Neural progenitor cell (in vitro differentiated cells): ENCODE measurements at regions not wholly inside any gene's neighbourhood (a gene's known extent, or its start where the extent isn't known, plus 50 kb on each side); places are given as distances from the start of the nearest gene placed in this dataset.

Experiments used
- DNase-seq: peaks from one replicate; pipeline ENCODE4 v3.0.0-alpha.2; 2016; ENCODE audit warnings: low spot score
- H2AFZ ChIP-seq: fragments of 200-600 bp; sonication (generic); replicated peaks from 2 replicates; pipeline ENCODE4 v1.6.1; 2016; ENCODE audit warnings: antibody characterized with exemption
- H3F3A ChIP-seq: fragments of 200-600 bp; sonication (generic); 2 replicates; pipeline ENCODE4 v1.6.1; 2016; ENCODE audit warnings: antibody characterized with exemption, low read depth
- H3K27ac ChIP-seq: fragments of 200-600 bp; sonication (generic); 2 replicates; pipeline ENCODE4 v1.5.1; 2016; ENCODE audit warnings: mild to moderate bottlenecking
- H3K27me3 ChIP-seq: fragments of 200-600 bp; sonication (generic); 2 replicates; pipeline ENCODE4 v1.6.1; 2016; ENCODE audit warnings: mild to moderate bottlenecking, moderate library complexity
- H3K36me3 ChIP-seq: fragments of 200-600 bp; sonication (generic); 2 replicates; pipeline ENCODE4 v1.5.1; 2016
- H3K4me1 ChIP-seq: fragments of 200-600 bp; sonication (generic); 2 replicates; pipeline ENCODE4 v1.6.1; 2016; ENCODE audit warnings: mixed run types
- H3K4me2 ChIP-seq: fragments of 200-600 bp; sonication (generic); 2 replicates; pipeline ENCODE4 v1.6.1; 2016
- H3K4me3 ChIP-seq: fragments of 200-600 bp; sonication (generic); 2 replicates; pipeline ENCODE4 v1.5.1; 2016
- H3K79me2 ChIP-seq: fragments of 200-600 bp; sonication (generic); 2 replicates; pipeline ENCODE4 v1.6.1; 2016; ENCODE audit warnings: low read depth
- H3K9ac ChIP-seq: fragments of 200-600 bp; sonication (generic); 2 replicates; pipeline ENCODE4 v1.6.1; 2016
- H3K9me3 ChIP-seq: fragments of 200-600 bp; sonication (generic); 2 replicates; pipeline ENCODE4 v1.5.1; 2016; ENCODE audit warnings: low read depth
- H4K20me1 ChIP-seq: fragments of 200-600 bp; sonication (generic); 2 replicates; pipeline ENCODE4 v1.6.1; 2016; ENCODE audit warnings: low read depth
- H3K27ac Mint-ChIP-seq: 3 replicates; pipeline ENCODE4 v1.8.0; 2021; ENCODE audit warnings: mixed read lengths
- H3K27me3 Mint-ChIP-seq: 2 replicates; pipeline ENCODE4 v1.8.0; 2022; ENCODE audit warnings: low read depth, mild to moderate bottlenecking, inconsistent platforms, moderate library complexity, mixed read lengths; ENCODE audit not compliant: insufficient read depth
- H3K36me3 Mint-ChIP-seq: 3 replicates; pipeline ENCODE4 v1.8.0; 2021; ENCODE audit warnings: mixed read lengths
- H3K4me1 Mint-ChIP-seq: 3 replicates; pipeline ENCODE4 v1.8.0; 2021; ENCODE audit warnings: mixed read lengths
- H3K4me3 Mint-ChIP-seq: 3 replicates; pipeline ENCODE4 v1.8.0; 2021; ENCODE audit warnings: mild to moderate bottlenecking, moderate library complexity, mixed read lengths
- H3K9me3 Mint-ChIP-seq: 3 replicates; pipeline ENCODE4 v1.8.0; 2020; ENCODE audit warnings: mixed read lengths
- EZH2 ChIP-seq: fragments of 200-600 bp; sonication (generic); IDR thresholded peaks from 2 replicates; pipeline ENCODE4 v1.6.1; 2017; ENCODE audit warnings: antibody characterized with exemption, mild to moderate bottlenecking, moderate library complexity
- EZH2phosphoT487 ChIP-seq: fragments of 200-600 bp; sonication (generic); IDR thresholded peaks from 2 replicates; pipeline ENCODE4 v1.6.1; 2017; ENCODE audit warnings: antibody characterized with exemption
- TF ChIP-seq, protein P1 (sequence below): fragments of 200-600 bp; sonication (generic); IDR thresholded peaks from 2 replicates; pipeline ENCODE4 v1.5.1; 2017; ENCODE audit warnings: antibody characterized with exemption, mild to moderate bottlenecking

DNA sequence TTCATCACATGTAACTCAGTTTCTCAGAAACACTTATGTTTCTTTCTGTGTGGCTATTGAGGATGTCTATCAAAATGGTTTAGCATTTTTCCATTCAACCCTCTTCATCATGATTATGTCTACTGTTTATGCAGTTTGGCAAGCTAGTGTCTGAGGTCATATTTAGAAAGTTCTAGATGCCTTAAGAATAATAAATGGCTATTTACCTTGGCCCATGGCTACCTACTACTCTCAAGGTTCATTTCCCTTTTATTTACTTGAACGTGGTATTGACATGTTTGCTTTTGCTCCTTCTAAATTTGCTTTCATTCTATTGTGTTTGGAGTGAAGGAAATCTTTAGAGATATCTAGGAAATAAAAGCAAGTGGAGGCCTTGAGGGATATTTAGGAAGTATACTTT is 193.7 kb upstream of the OLFM3 start:
- Mint-ChIP-seq H3K36me3 (no peaks in the 10 kb centered on the region), H3K4me1 (peaks cover 2% of the 10 kb centered on the region), H3K4me3 (no peak overlapping the region), H3K27ac (no peak overlapping the region), H3K9me3 (no peaks in the 10 kb centered on the region), H3K27me3 (no peaks in the 10 kb centered on the region)
- Histone ChIP-seq H3K9me3 (no peaks in the 10 kb centered on the region), H3K4me1 (no peaks in the 10 kb centered on the region), H3K9ac (no peak overlapping the region), H3F3A (no peaks in the 10 kb centered on the region), H3K4me3 (no peak overlapping the region), H2AFZ (no peak overlapping the region), H3K4me2 (no peak overlapping the region), H3K79me2 (no peaks in the 10 kb centered on the region), H4K20me1 (no peaks in the 10 kb centered on the region), H3K27ac (no peak overlapping the region), H3K27me3 (no peaks in the 10 kb centered on the region), H3K36me3 (no peaks in the 10 kb centered on the region)
- no peak for TF ChIP-seq EZH2
- TF ChIP-seq EZH2phosphoT487: no peak
- TF ChIP-seq, protein P1, sequence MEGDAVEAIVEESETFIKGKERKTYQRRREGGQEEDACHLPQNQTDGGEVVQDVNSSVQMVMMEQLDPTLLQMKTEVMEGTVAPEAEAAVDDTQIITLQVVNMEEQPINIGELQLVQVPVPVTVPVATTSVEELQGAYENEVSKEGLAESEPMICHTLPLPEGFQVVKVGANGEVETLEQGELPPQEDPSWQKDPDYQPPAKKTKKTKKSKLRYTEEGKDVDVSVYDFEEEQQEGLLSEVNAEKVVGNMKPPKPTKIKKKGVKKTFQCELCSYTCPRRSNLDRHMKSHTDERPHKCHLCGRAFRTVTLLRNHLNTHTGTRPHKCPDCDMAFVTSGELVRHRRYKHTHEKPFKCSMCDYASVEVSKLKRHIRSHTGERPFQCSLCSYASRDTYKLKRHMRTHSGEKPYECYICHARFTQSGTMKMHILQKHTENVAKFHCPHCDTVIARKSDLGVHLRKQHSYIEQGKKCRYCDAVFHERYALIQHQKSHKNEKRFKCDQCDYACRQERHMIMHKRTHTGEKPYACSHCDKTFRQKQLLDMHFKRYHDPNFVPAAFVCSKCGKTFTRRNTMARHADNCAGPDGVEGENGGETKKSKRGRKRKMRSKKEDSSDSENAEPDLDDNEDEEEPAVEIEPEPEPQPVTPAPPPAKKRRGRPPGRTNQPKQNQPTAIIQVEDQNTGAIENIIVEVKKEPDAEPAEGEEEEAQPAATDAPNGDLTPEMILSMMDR: no peak
- no peak for DNase-seq

DNA sequence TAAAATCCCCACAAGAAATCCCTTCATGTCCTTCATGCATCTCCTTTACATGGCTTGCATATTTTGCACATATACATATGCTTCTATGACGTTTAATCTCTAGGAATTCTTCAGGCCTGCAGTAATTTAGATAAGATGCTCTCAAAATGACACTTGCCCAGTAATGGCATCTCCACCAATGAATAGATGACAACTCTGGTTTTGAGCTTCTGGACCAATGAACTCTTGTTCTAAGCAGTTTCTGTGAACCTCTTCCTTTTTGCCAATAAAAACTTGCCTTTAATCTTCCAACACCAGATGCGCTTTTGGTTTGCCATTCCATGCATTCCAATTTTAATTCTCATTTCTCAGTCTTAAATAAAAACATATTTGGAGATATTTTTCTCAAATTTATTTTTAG is 189.8 kb upstream of the OLFM3 start:
- no peaks in the 10 kb centered on the region for H4K20me1 ChIP-seq
- no peak overlapping the region for H2AFZ ChIP-seq
- H3K27ac Mint-ChIP-seq: no peak overlapping the region
- no peak overlapping the region for H3K27ac ChIP-seq
- no peaks in the 10 kb centered on the region for H3K9me3 Mint-ChIP-seq
- H3K4me1 Mint-ChIP-seq: no peaks in the 10 kb centered on the region
- H3K27me3 Mint-ChIP-seq: no peaks in the 10 kb centered on the region
- no peaks in the 10 kb centered on the region for H3K4me1 ChIP-seq
- H3K27me3 ChIP-seq: no peaks in the 10 kb centered on the region
- no peaks in the 10 kb centered on the region for H3K79me2 ChIP-seq
- no peak overlapping the region for H3K4me2 ChIP-seq
- H3K36me3 ChIP-seq: no peaks in the 10 kb centered on the region
- no peaks in the 10 kb centered on the region for H3K36me3 Mint-ChIP-seq
- no peak overlapping the region for H3K9ac ChIP-seq
- no peaks in the 10 kb centered on the region for H3F3A ChIP-seq
- no peak overlapping the region for H3K4me3 Mint-ChIP-seq
- TF ChIP-seq, protein P1: no peak
- no peak for TF ChIP-seq EZH2
- TF ChIP-seq EZH2phosphoT487: no peak
- H3K9me3 ChIP-seq: no peaks in the 10 kb centered on the region
- no peak for DNase-seq
- no peak overlapping the region for H3K4me3 ChIP-seq

DNA sequence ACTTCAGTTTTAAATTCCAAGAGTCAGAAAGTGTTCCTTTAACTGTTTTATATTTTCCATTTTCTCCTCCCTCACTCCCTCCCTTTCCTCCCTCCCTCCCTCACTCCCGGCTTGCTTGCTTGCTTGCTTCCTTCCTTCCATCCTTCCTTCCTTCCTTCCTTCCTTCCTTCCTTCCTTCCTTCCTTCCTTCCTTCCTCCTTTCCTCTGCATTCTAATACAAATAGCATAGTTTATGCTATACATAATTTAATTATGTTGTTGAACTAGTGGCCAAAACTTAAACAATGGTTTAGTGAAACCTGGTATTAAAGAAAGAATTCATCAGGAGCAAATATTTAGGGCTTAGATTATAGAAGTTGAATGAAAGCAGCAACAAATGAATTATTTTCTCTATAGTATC is 188.5 kb upstream of the OLFM3 start:
- H3K9me3 Mint-ChIP-seq: no peaks in the 10 kb centered on the region
- no peak overlapping the region for H3K4me3 Mint-ChIP-seq
- Histone ChIP-seq H3K4me1 (no peaks in the 10 kb centered on the region), H3K27me3 (no peaks in the 10 kb centered on the region), H3F3A (no peaks in the 10 kb centered on the region), H3K4me3 (no peak overlapping the region), H3K9me3 (no peaks in the 10 kb centered on the region), H3K27ac (no peak overlapping the region), H2AFZ (no peak overlapping the region), H3K9ac (no peak overlapping the region), H3K36me3 (no peaks in the 10 kb centered on the region), H4K20me1 (no peaks in the 10 kb centered on the region), H3K79me2 (no peaks in the 10 kb centered on the region), H3K4me2 (no peak overlapping the region)
- no peaks in the 10 kb centered on the region for H3K36me3 Mint-ChIP-seq
- TF ChIP-seq EZH2phosphoT487 (no peak), EZH2 (no peak)
- TF ChIP-seq, protein P1: no peak
- no peaks in the 10 kb centered on the region for H3K27me3 Mint-ChIP-seq
- H3K4me1 Mint-ChIP-seq: no peaks in the 10 kb centered on the region
- DNase-seq: no peak
- no peak overlapping the region for H3K27ac Mint-ChIP-seq

DNA sequence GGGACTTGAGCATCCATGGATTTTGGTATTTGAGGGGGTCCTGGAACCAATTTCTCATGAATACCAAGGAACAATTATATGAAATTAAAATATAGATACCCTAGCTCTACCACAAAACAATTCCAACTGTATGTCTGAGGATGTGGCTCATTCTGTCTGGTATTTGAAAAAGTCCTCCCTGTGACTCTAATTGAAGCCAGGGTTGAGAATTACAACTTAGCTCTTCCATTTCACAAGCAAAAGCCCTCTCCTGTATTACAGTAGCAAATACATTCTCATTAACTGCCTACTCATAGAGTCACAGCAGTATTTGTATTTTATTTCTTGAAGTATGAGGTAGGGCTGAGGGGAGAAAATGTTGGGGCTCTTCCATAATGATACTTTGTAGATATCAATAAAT is 187.8 kb upstream of the OLFM3 start:
- Mint-ChIP-seq H3K36me3 (no peaks in the 10 kb centered on the region), H3K4me3 (no peak overlapping the region), H3K9me3 (no peaks in the 10 kb centered on the region), H3K27me3 (no peaks in the 10 kb centered on the region), H3K4me1 (no peaks in the 10 kb centered on the region), H3K27ac (no peak overlapping the region)
- Histone ChIP-seq H3F3A (no peaks in the 10 kb centered on the region), H3K4me1 (no peaks in the 10 kb centered on the region), H3K36me3 (no peaks in the 10 kb centered on the region), H2AFZ (no peak overlapping the region), H3K27me3 (no peaks in the 10 kb centered on the region), H3K9me3 (no peaks in the 10 kb centered on the region), H3K4me3 (no peak overlapping the region), H3K27ac (no peak overlapping the region), H3K9ac (no peak overlapping the region), H4K20me1 (no peaks in the 10 kb centered on the region), H3K4me2 (no peak overlapping the region), H3K79me2 (no peaks in the 10 kb centered on the region)
- no peak for DNase-seq
- TF ChIP-seq EZH2 (no peak), EZH2phosphoT487 (no peak)
- TF ChIP-seq, protein P1: no peak
